ENCODE measurements at regions not wholly inside any gene's neighbourhood (a gene's known extent, or its start where the extent isn't known, plus 50 kb on each side); places are given as distances from the start of the nearest gene placed in this dataset.
"Not testable (repeated sequence)": the region's sequence is repeated elsewhere in the genome, so short reads cannot be mapped to it uniquely, and the experiment has no call there.

GRCh38 chr15:81653259-81653658 lies 279.2 kb upstream of the TMC3 start:
- no peak overlapping the region for H3K27ac Mint-ChIP-seq (ENCODE audit: unreplicated experiment)
- no peaks in the 10 kb centered on the region for H3K27me3 Mint-ChIP-seq (ENCODE audit: unreplicated experiment)
- peaks cover 2% of the 10 kb centered on the region for H3K9me3 Mint-ChIP-seq (ENCODE audit: unreplicated experiment)
- no peak for DNase-seq
- peaks cover 14% of the 10 kb centered on the region for H3K36me3 Mint-ChIP-seq (ENCODE audit: unreplicated experiment)
- no peak for TF ChIP-seq CTCF (IDR thresholded peaks at IDR 0.05; ENCODE audit: partially characterized antibody, unreplicated experiment)
- no peaks in the 10 kb centered on the region for H3K4me1 Mint-ChIP-seq (ENCODE audit: low read depth, unreplicated experiment)
- H3K4me3 Mint-ChIP-seq (ENCODE audit: unreplicated experiment), result no peak overlapping the region

DNA sequence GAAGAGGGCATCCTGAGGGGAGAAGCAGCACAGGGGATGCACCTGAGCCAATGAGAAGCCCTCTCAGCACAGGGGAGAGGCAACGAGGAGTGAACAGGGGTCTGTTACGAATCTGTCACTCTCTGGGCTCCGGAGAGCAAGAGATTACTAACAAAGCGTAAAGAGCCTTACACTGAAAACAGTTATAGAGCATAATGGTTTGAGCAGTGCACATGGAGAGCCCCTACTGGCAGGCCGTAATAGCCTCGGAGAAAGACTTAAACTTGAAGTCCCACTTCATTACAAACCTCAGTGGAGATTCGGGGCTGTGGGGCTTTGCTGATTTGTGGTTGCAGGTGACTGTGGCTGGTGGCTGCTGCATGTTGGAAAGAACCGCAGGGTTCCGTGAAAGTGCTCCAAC lies 271.5 kb upstream of the TMC3 start:
- no peak for DNase-seq
- TF ChIP-seq CTCF (IDR thresholded peaks at IDR 0.05; ENCODE audit: partially characterized antibody, unreplicated experiment), result no peak
- Mint-ChIP-seq H3K36me3 (ENCODE audit: unreplicated experiment) (no peaks in the 10 kb centered on the region), H3K27ac (ENCODE audit: unreplicated experiment) (no peak overlapping the region), H3K4me3 (ENCODE audit: unreplicated experiment) (no peak overlapping the region), H3K4me1 (ENCODE audit: low read depth, unreplicated experiment) (no peaks in the 10 kb centered on the region), H3K27me3 (ENCODE audit: unreplicated experiment) (no peaks in the 10 kb centered on the region), H3K9me3 (ENCODE audit: unreplicated experiment) (peaks cover 2% of the 10 kb centered on the region)

GRCh38 chr15:81643771-81644170 lies 269.8 kb upstream of the TMC3 start:
- H3K4me3 Mint-ChIP-seq (ENCODE audit: unreplicated experiment), result no peak overlapping the region
- no peak for DNase-seq
- peaks cover 11% of the 10 kb centered on the region for H3K36me3 Mint-ChIP-seq (ENCODE audit: unreplicated experiment)
- no peak for TF ChIP-seq CTCF (IDR thresholded peaks at IDR 0.05; ENCODE audit: partially characterized antibody, unreplicated experiment)
- H3K27me3 Mint-ChIP-seq (ENCODE audit: unreplicated experiment), result no peaks in the 10 kb centered on the region
- H3K4me1 Mint-ChIP-seq (ENCODE audit: low read depth, unreplicated experiment), result no peaks in the 10 kb centered on the region
- H3K27ac Mint-ChIP-seq (ENCODE audit: unreplicated experiment), result no peak overlapping the region
- H3K9me3 Mint-ChIP-seq (ENCODE audit: unreplicated experiment), result peaks cover 2% of the 10 kb centered on the region

DNA sequence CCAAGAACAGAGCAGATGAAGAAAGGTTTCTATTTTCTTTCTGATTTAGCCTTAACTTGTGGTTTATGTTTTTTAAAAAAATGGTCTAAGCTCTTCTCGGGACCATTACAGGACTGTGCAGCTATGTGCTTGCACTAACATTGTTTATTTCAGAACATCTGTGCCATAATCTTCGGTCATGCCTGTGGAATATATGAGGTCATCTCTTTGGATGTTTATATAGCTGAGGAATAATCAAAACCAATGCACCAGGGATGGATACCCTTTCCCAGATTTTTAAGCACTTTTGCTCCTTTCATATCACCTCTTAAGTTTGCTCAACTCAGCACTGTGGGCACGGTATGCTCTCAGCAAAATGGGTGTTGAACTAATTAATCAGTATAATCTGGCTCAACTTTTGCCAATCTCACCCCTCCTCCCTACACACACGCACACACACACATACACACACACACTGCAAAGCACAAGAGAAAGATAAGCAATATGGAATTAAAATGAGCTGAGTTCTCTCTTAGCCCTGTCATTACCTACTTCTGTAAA lies 268.5 kb upstream of the TMC3 start:
- H3K36me3 Mint-ChIP-seq (ENCODE audit: unreplicated experiment), result peaks cover 21% of the 10 kb centered on the region
- no peaks in the 10 kb centered on the region for H3K4me1 Mint-ChIP-seq (ENCODE audit: low read depth, unreplicated experiment)
- no peak for TF ChIP-seq CTCF (IDR thresholded peaks at IDR 0.05; ENCODE audit: partially characterized antibody, unreplicated experiment)
- peaks cover 2% of the 10 kb centered on the region for H3K9me3 Mint-ChIP-seq (ENCODE audit: unreplicated experiment)
- H3K4me3 Mint-ChIP-seq (ENCODE audit: unreplicated experiment), result no peak overlapping the region
- no peaks in the 10 kb centered on the region for H3K27me3 Mint-ChIP-seq (ENCODE audit: unreplicated experiment)
- DNase-seq, result no peak
- no peak overlapping the region for H3K27ac Mint-ChIP-seq (ENCODE audit: unreplicated experiment)

GRCh38 chr15:81636064-81636463 lies 262.1 kb upstream of the TMC3 start:
- H3K27me3 Mint-ChIP-seq (ENCODE audit: unreplicated experiment); H3K4me3 Mint-ChIP-seq (ENCODE audit: unreplicated experiment); H3K4me1 Mint-ChIP-seq (ENCODE audit: low read depth, unreplicated experiment); H3K27ac Mint-ChIP-seq (ENCODE audit: unreplicated experiment); H3K9me3 Mint-ChIP-seq (ENCODE audit: unreplicated experiment); DNase-seq: not testable (repeated sequence)
- H3K36me3 Mint-ChIP-seq (ENCODE audit: unreplicated experiment), result peaks cover 30% of the 10 kb centered on the region

Data from glutamatergic neuron (in vitro differentiated cells).